Fibroblast of skin of left biceps (primary cell): ENCODE measurements at regions not wholly inside any gene's neighbourhood (a gene's known extent, or its start where the extent isn't known, plus 50 kb on each side); places are given as distances from the start of the nearest gene placed in this dataset.
A peak's percentile ranks its signal among the peaks of the same experiment; 100 is the strongest.

Source experiments
- DNase-seq, 2 experiments: peaks; one replicate each; pipeline ENCODE4 v3.0.0-alpha.2; 2013; ENCODE audit warnings: low read depth in 2 of 2

GRCh38 chr2:160630801-160631590 is 137.4 kb upstream of the RBMS1 start:
- no peak for DNase-seq

- no peak for DNase-seq
Measured at GRCh38 chr2:160632084-160632975, 138.7 kb upstream of the RBMS1 start.

- DNase-seq: no peak
Measured at GRCh38 chr2:160634436-160634835, 140.8 kb upstream of the RBMS1 start.

DNA sequence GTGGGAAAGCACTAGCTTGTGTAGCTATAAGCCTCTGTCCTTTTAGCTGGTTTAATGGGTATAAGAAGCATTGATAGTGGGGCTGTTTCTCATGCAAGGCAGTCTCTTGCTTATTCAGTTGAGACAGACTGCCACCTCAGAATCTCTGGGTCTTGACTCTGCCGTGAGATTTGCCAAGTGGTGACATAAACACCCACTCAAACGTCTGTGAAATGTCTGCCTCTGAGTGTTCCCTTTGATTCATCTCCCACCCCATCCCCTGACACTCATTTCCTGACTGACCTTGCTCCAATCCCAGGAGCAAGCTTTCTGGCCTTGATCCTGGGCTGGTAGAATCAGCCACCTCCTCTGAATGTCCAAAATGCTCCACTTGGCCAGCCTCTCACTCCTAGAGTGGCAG is 141.9 kb upstream of the RBMS1 start:
- no peak for DNase-seq

- DNase-seq: no peak
Measured at GRCh38 chr2:160639472-160639871, 145.9 kb upstream of the RBMS1 start.

DNA sequence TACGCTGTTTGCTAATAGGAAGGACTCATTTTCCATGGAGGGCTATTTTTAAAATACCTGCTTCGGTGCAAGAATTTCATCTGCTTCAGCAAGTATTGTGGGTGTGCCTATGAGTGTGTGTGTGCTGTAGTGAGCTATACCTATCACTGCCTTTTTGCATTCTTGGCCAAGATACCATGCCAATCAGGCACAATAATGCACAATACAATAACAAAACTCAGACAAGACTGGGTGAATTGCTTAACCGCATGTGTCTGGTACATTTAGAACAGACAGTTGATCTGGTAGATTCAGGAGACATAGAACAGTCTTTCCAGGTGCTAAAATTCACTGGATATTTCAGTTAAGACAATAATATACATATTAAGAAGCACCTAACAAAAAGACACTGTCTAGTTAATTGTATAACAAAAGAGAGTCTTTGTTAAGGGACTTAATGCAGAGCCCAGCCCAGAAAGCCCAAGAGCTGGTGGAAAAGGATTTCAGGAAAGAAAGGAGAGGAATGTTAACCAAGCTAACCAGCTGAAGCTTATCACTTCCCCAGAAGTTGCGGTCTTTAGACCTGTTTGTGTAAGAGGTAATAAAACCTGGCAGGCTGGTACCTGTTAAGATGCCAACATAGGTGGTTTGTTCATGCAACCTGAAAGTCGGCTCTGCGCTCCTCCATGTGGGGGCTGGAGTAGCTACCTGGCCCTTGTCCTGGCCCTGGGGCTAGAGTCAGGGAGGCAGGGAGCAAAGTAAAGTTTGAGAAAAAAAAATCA is 153.3 kb upstream of the RBMS1 start:
- DNase-seq: no peak

- no peak for DNase-seq
Measured at GRCh38 chr2:160647967-160648685, 154.5 kb upstream of the RBMS1 start.

- DNase-seq: no peak
Measured at GRCh38 chr2:160649698-160650097, 156.1 kb upstream of the RBMS1 start.

GRCh38 chr2:160650196-160651118 is 156.8 kb upstream of the RBMS1 start:
- no peak for DNase-seq

DNA sequence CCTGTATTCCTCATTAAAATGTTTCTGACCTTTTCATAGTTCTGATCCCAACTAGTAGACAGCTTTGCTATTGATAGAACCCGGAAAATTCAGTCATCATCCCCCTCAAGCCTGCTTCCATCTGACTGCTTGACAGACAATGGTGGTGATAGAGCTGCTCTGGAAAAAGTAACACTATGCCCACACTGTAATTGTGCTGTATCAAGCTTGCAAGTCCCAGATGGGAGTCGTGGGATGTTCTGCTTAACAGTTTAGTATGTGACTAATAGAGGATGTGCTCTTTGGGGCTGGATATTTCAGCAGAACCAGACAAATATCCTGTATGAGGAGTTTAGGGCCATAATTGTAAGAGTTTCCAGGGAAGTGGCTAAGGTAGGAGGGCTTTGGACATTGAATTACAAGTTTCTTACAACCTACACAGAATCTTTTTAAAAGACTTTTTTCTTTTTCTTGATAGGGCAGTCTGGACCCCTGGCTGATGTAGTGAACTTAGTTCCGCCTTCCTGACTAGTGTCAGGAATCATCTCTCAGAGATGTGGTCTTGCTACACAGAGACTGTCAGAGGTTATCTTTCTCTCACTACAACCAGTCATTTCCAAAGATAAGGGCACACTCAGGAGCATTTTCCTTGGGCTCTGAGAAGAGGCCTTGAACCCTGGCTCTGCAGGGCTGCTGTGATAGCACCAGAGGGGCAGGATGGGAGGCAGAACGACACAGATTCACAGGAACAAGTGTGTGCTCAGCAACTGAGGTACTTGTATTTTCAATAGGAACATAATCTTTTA is 158.0 kb upstream of the RBMS1 start:
- DNase-seq: peak in 1 of 2 experiments; percentile 3

DNA sequence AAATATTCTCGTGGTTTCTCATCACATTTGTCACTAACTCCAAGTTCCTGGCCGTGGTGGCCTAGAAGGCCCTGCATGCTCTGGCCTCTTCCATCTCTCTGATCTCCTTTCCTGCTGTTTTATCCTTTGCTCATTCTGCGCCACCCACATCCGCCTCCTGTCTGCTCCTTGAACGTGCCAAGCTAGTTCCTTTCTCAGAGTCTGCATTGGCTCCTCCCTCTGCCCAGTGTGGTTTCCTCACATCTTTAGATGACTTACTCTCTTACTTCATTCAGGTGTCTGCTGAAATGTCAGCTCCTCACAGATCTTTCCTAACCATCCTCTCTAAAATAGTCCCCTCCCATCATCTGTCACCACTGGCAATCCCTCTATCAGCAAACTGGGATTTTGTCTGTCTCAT is 158.6 kb upstream of the RBMS1 start:
- no peak for DNase-seq

- DNase-seq: peak; percentile 15 to 19
Measured at GRCh38 chr2:160657196-160657595, 163.6 kb upstream of the RBMS1 start.

- no peak for DNase-seq
Measured at GRCh38 chr2:160658851-160659250, 165.2 kb upstream of the RBMS1 start.

DNA sequence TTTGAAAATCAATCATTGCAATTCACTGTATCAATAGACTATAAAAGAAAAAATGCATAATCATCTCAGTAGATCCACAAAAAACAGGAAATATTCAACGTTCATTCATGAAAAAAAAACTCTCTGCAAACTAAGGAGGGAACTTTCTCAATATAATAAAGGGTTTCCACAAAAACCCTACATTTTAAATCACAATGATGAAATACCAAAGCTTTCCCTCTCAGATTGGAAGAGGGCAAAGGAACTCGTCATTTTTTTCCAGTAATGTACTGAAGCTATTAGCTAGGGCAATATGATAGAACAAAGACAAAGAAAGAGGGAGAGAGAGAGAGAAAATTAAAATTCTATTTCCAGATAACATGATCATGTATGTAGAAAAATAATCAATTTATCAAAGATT is 167.1 kb upstream of the RBMS1 start:
- DNase-seq: no peak

DNA sequence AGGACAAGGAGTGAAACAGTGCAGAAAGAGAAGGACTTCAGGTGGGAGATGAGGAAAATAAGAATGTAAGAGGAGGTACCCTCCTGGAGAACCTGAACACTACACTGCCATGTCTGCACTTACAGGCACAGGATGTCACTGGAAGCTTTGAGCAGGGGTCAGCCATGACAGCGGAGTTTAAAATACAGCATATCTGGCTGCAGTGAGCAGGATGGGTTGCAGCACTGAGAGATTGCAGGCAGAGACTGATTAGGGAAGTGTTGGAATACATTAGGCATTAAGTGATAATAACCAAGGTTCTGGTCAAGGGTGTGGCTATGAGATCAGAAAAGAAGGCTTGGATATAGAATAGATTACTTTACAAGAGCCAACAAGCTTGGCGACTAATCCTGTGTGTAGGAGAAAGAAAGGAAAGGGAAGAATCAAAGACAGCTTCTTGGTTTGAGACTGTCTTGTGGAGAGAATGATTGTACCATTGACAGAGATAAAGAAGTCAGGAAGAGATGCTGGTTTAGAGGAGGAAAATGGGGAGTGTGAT is 171.1 kb upstream of the RBMS1 start:
- no peak for DNase-seq

- DNase-seq: peak; percentile 87 to 89
Measured at GRCh38 chr2:160666154-160667060, 172.8 kb upstream of the RBMS1 start.

- no peak for DNase-seq
Measured at GRCh38 chr2:160667811-160668210, 174.2 kb upstream of the RBMS1 start.

GRCh38 chr2:160670618-160671017 is 177.0 kb upstream of the RBMS1 start:
- no peak for DNase-seq
